ENCODE measurements at regions not wholly inside any gene's neighbourhood (a gene's known extent, or its start where the extent isn't known, plus 50 kb on each side); places are given as distances from the start of the nearest gene placed in this dataset.

GRCh38 chr6:19041906-19042305 lies 654.8 kb downstream of the RNF144B start:
- DNase-seq = no peak

- DNase-seq = no peak
These were observed 655.3 kb downstream of the RNF144B start for GRCh38 chr6:19042420-19042819.

GRCh38 chr6:19050765-19051164 lies 663.6 kb downstream of the RNF144B start:
- no peak for DNase-seq

DNA sequence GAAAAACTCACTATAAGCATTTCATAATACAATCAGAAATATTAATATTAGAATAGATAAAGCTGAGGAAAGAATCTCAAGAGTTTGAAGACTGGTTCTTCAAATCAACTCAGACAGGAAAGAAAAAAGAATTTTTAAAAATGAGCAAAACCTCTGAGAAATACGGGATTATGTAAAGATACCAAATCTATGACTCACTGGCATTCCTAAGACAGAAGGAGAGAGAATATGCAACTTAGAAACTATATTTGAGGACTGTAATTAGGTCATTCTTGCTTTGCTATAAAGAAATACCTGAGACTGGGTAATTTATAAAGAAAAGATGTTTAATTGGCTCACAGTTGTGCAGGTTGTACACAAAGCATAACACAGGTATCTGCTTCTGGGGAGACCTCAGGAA lies 665.1 kb downstream of the RNF144B start:
- DNase-seq = no peak

DNA sequence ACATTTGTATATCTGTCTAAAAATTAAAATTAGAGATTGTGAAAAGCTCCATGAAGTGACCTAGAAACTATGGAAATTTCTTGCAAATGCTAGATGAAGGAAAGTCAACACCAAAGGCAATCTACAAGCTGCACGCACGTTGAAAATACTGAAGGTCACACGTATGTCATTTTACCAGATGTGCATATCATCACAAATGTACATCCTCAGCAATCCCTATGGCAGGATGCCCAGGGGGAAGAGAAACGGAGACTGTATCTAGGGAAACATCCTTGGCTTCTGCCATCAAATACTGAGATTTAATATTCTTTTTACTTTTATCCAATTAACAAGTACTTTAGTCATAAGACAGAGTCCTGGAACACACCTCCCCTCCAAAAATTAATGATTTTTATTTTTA lies 672.0 kb downstream of the RNF144B start:
- no peak for DNase-seq

DNA sequence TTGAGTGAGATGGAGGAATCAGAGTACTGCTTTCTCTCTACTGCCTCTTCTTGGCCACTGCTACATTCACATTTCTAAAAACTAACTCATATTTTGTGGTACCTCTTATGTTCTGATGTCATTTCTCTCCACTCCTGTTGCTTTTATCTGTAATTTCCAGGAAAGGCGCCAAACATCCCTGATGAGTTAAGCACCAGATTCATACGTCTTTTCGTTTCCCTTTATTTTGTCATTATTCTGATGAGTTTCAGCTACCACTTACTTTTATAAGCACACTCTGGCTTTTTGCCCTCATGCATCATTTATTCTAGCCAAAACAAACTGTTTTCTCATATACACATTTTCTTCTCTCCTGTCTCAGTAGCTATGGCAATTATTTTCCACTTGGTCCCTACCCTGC lies 680.0 kb downstream of the RNF144B start:
- DNase-seq = no peak

DNA sequence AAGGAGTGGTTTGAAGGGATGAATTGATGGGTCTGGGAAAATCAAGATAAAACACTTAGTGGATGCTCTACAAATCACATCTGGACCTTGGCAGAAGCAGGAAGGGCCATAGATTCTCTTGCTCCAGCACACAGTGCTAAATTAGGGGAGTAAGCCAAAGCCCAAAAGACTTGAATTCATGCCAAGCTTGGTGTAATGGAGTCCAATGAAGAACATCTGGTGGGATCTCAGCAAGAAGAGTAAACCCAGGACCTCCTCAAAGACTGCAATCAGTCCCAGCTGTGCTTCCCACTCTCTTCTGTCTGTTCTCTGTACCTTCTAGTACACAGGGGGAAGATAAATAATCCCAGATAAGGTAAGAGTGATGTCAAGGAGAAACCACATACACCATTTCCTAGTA lies 683.4 kb downstream of the RNF144B start:
- DNase-seq = no peak

- DNase-seq = no peak
These were observed 696.7 kb downstream of the RNF144B start for GRCh38 chr6:19083801-19084200.

DNA sequence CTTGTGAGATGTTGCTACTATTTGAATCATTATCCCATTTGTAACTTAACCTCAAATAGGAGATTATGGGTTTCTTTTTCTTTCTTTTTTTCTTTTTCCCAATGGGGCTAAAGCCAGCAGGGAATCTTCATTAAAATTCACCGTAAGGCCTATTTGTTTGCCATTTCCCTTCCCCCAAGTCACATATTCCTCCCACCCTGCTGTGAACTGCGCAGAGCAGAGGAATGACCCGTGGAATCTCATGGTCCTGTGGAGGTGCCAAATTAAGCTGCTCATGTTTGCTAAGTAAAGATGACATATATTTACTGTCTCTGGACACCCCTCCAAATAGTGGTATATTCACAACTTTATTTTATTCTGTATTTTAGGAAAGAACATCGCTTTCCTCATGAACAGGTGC lies 699.3 kb downstream of the RNF144B start:
- no peak for DNase-seq

DNA sequence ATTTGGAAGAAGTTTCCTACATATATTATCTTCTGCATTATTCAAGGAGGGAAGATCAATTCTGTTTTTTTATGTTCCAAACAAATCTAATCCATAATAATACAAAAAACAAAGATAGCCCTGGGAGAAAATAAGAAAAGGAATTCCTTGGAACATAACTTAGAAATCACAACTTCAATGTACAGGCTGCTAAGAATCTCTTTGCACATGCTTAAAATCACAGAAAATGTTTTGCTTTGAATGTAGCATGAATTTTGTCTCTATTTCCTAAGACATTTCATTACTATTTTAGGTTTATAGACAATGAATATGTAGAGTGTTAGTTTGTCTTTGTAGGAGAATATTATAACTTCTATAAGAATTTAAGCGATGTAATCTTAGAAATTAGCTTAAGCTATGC lies 700.1 kb downstream of the RNF144B start:
- DNase-seq = no peak

DNA sequence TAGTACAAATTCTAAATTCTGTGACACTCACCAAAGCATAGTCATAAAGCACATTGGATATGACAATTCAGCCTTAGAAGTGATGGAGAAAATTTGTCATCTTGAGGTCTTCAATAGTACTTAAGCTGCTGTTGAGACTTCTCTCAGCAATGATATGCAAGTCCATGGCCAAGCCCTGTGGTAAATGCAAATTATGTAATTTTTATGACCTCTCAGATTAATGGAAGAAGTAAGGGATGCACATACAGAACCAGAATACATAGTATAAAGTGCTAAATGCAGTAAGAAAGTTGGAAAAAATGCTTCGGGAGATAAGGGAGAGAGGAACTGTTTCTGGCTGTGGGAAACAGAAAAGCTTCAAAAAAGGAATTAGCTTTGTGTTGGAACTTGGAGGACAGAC lies 700.7 kb downstream of the RNF144B start:
- DNase-seq = no peak

- no peak for DNase-seq
These were observed 713.6 kb downstream of the RNF144B start for GRCh38 chr6:19100752-19101151.

DNA sequence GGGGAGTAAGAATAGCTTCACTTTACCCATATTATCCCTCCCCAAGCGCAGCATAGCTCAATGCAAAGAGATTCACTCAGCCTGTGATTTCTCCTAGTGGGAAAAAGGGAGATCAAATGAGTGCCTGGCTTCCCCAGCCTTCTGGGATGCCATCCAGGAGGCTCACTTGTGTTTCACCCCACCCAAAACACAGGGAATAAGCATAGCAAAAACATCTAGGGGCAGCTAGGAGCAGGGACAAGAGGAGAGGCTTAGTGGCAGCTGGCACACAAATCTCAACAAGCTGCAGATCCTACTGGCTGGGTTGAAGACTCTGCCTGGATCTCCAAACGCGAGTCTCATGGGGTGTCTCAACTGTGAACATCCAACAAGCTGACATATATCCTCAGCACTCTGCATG lies 715.8 kb downstream of the RNF144B start:
- no peak for DNase-seq

DNA sequence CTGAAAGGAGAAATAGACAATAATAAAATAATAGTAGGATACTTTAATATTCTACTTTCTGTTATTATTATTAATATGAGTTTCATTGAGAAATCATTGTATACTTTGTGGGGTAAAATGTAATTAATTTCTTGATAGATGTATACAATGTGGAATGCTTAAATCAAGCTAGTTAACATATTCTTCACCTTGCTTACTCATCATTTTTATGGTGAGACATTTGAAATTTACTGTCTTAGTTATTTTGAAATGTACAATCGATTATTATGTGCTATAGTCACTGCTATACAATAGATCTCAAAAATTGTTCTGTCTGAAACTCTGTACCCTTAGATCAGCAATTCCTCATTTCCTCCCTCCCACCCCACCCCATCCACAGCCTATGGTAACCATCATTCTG lies 720.3 kb downstream of the RNF144B start:
- no peak for DNase-seq

DNA sequence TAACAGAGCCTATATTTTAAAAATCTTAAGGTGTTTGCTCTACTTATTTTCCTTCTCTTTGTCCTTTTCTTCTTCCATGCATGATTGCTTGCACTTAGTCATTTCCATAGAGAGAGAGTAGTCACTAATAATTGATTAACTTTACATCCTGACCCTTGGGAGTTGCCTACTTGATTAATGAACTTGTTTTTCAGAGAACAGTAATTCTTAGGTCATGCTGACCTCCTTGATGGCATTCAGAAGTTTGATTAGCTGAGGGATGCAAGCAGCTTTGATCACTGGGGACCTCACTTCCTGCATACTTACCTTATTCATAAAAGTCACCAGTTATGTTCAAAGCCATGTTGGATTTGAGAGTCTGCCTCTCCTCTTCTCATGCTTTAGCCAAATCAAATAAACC lies 715.6 kb upstream of the ID4 start:
- DNase-seq = no peak

- no peak for DNase-seq
These were observed 710.1 kb upstream of the ID4 start for GRCh38 chr6:19127081-19127480.

DNA sequence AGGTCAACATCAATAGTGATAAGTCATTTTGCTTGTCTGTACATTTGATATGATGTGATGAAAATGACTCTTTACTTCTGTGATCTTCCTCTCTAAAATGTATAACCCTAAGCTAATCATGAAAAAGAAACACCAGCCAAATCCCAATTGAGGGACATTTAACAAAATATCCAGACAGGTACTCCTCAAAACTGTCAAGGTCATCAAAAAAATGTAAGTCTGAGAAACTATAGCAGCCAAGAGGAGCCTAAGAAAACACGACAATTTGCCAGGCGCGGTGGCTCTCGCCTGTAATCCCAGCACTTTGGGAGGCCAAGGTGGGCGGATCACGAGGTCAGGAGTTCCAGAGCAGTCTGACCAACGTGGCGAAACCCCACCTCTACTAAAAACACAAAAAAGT lies 708.5 kb upstream of the ID4 start:
- no peak for DNase-seq

GRCh38 chr6:19135706-19136105 lies 701.5 kb upstream of the ID4 start:
- no peak for DNase-seq

- DNase-seq = no peak
These were observed 699.7 kb upstream of the ID4 start for GRCh38 chr6:19137505-19137904.

- DNase-seq = no peak
These were observed 694.9 kb upstream of the ID4 start for GRCh38 chr6:19142275-19142674.

DNA sequence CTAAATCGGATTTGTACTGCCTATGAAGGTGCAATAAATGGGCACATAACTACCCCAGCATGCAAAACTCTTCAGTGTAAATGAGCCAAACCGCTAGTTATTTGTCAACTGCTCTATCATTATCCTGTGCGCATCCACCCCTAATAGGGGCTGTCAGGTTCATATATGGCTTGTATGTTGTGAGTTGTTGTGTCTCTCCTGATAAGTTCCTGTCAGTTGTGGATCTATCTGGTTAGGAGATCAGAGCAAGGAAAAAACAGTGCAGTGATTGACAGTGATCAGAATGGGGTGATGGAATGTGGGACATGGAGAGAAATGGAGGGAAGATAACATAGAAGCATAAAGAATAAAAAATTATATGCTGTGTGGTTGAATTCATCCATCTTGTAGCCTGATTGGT lies 686.9 kb upstream of the ID4 start:
- no peak for DNase-seq

DNA sequence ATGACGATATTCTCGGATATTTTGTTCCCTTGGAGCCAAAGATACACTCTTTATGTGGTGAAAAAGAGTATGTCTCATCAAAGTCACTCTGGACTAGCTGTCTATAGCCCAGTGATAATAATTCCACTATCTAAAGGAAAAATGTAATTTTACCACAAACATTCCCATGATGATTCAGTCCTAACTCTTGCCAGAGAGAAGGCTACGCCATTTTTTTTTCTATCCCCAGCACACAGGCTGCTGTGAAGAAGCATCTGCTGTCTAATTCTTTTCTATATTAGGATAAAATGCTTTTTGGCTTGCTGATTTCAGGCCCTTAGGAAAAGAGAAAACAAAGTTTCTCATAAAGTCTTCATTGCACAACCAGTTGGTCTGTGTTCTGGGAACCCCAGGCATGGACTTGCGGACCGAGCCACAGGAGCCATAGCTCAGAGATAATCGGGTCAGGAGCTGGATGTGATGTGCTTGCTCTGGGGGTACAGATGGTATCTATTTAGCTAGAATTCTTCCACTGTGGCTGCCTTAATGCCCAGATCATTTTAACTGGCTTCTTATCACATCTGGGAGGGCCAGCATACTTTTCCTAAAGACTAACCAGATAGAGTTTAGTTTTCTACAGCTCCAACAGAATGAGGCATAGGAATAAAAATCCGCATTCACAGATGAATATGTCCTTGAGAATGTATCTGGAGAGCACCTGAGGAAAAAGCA lies 683.7 kb upstream of the ID4 start:
- no peak for DNase-seq

- no peak for DNase-seq
These were observed 683.2 kb upstream of the ID4 start for GRCh38 chr6:19153981-19154295.

GRCh38 chr6:19156443-19156842 lies 680.7 kb upstream of the ID4 start:
- DNase-seq = no peak

- DNase-seq = no peak
These were observed 679.7 kb upstream of the ID4 start for GRCh38 chr6:19157486-19157885.

DNA sequence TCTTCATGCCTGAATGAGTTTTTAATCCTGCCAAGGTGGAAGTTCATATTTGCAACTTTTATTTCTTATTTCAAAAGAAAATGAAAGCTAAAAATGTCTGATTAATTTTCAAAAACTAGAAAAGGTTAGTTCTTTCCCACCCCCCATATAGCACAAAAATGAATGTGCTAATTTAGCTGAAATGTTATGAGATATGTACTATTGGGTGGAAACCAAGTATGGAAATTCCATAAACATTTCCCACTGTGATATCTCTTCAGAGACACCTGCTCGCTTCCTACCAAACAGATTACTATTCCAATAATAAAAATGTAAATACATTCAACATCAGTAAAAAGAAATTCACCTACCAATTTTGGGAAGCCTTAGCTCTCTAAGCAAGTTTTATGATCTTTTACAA lies 678.6 kb upstream of the ID4 start:
- DNase-seq = no peak
